ENCODE measurements at regions not wholly inside any gene's neighbourhood (a gene's known extent, or its start where the extent isn't known, plus 50 kb on each side); places are given as distances from the start of the nearest gene placed in this dataset.

DNA sequence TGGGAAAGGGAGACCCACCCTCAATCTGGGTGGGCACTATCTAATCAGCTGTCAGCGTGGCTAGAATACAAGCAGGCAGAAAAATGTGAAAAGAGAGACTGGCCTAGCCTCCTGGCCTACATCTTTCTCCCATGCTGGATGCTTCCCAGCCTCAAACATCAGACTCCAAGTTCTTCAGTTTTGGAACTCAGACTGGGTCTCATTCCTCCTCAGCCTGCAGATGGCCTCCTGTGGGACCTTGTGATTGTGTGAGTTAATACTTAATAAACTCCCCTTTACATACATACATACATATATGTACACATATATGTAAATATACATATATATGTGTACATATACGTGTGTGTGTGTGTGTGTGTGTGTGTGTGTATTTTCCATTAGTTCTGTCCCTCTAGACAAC lies 207.1 kb downstream of the BRINP2 start:
- Histone ChIP-seq H4K20me1 (ENCODE audit: insufficient read depth, low read length, poor library complexity, severe bottlenecking) (no peaks in the 10 kb centered on the region), H3K79me2 (ENCODE audit: insufficient read depth, low read length) (no peaks in the 10 kb centered on the region), H3K9me3 (ENCODE audit: insufficient read depth, low read depth, low read length) (no peaks in the 10 kb centered on the region), H3K36me3 (ENCODE audit: insufficient read depth, low read length) (no peaks in the 10 kb centered on the region), H3K9me2 (replicated peaks; ENCODE audit: low read depth, low read length) (no peaks in the 10 kb centered on the region), H3K4me2 (ENCODE audit: low read depth, low read length, poor library complexity, severe bottlenecking) (no peak overlapping the region), H2AFZ (ENCODE audit: low read length) (no peak overlapping the region), H3K4me3 (ENCODE audit: low read length, poor library complexity, severe bottlenecking) (no peak overlapping the region), H3F3A (ENCODE audit: low read depth) (no peaks in the 10 kb centered on the region), H3K27me3 (ENCODE audit: insufficient read depth, low read length, poor library complexity, severe bottlenecking) (no peaks in the 10 kb centered on the region), H3K4me1 (ENCODE audit: insufficient read depth, low read length, poor library complexity, severe bottlenecking) (no peaks in the 10 kb centered on the region), H3K9ac (ENCODE audit: low read depth, low read length, poor library complexity, severe bottlenecking) (no peak overlapping the region)
- no peak for TF ChIP-seq CTCF (conservative IDR thresholded peaks at IDR 0.05; ENCODE audit: low read length)
- TF ChIP-seq EZH2phosphoT487 (IDR thresholded peaks at IDR 0.05; ENCODE audit: borderline replicate concordance) = no peak

DNA sequence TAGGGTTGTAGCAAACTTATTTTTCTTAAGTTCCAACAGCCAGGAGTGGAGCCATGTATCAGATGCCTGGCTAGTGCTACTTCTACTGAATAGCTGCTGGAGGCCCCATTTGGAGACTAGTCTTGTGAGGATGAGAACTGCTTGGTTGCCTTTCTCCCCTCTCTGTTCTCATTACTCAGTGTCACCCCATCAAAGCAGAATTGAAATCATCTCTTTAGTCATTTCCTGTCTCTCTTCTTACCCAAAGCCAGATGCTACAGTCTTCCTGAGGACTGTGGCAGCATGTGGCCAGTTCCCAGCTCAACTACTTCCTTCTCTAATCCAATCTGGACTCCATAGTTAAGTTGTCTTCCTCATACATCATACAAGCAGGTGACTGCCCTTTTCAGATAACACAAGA lies 197.5 kb downstream of the BRINP2 start:
- Histone ChIP-seq H3K79me2 (ENCODE audit: insufficient read depth, low read length) (no peaks in the 10 kb centered on the region), H3K9me3 (ENCODE audit: insufficient read depth, low read depth, low read length) (no peaks in the 10 kb centered on the region), H2AFZ (ENCODE audit: low read length) (no peak overlapping the region), H3K27me3 (ENCODE audit: insufficient read depth, low read length, poor library complexity, severe bottlenecking) (no peaks in the 10 kb centered on the region), H3F3A (ENCODE audit: low read depth) (no peaks in the 10 kb centered on the region), H3K4me3 (ENCODE audit: low read length, poor library complexity, severe bottlenecking) (no peak overlapping the region), H3K4me2 (ENCODE audit: low read depth, low read length, poor library complexity, severe bottlenecking) (no peak overlapping the region), H3K9ac (ENCODE audit: low read depth, low read length, poor library complexity, severe bottlenecking) (no peak overlapping the region), H3K4me1 (ENCODE audit: insufficient read depth, low read length, poor library complexity, severe bottlenecking) (no peaks in the 10 kb centered on the region), H4K20me1 (ENCODE audit: insufficient read depth, low read length, poor library complexity, severe bottlenecking) (no peaks in the 10 kb centered on the region), H3K36me3 (ENCODE audit: insufficient read depth, low read length) (no peaks in the 10 kb centered on the region), H3K9me2 (replicated peaks; ENCODE audit: low read depth, low read length) (no peaks in the 10 kb centered on the region)
- TF ChIP-seq CTCF (conservative IDR thresholded peaks at IDR 0.05; ENCODE audit: low read length) (no peak), EZH2phosphoT487 (IDR thresholded peaks at IDR 0.05; ENCODE audit: borderline replicate concordance) (no peak)

GRCh38 chr1:177366091-177366490 lies 195.3 kb downstream of the BRINP2 start:
- H3K79me2 ChIP-seq (ENCODE audit: insufficient read depth, low read length) = no peaks in the 10 kb centered on the region
- no peak overlapping the region for H3K4me2 ChIP-seq (ENCODE audit: low read depth, low read length, poor library complexity, severe bottlenecking)
- no peak overlapping the region for H2AFZ ChIP-seq (ENCODE audit: low read length)
- no peak overlapping the region for H3K4me3 ChIP-seq (ENCODE audit: low read length, poor library complexity, severe bottlenecking)
- H3K4me1 ChIP-seq (ENCODE audit: insufficient read depth, low read length, poor library complexity, severe bottlenecking) = no peaks in the 10 kb centered on the region
- TF ChIP-seq EZH2phosphoT487 (IDR thresholded peaks at IDR 0.05; ENCODE audit: borderline replicate concordance) (no peak), CTCF (conservative IDR thresholded peaks at IDR 0.05; ENCODE audit: low read length) (no peak)
- H3K36me3 ChIP-seq (ENCODE audit: insufficient read depth, low read length) = no peaks in the 10 kb centered on the region
- no peak overlapping the region for H3K9ac ChIP-seq (ENCODE audit: low read depth, low read length, poor library complexity, severe bottlenecking)
- H3K9me3 ChIP-seq (ENCODE audit: insufficient read depth, low read depth, low read length) = no peaks in the 10 kb centered on the region
- no peaks in the 10 kb centered on the region for H3K27me3 ChIP-seq (ENCODE audit: insufficient read depth, low read length, poor library complexity, severe bottlenecking)
- H3K9me2 ChIP-seq (replicated peaks; ENCODE audit: low read depth, low read length) = no peaks in the 10 kb centered on the region
- no peaks in the 10 kb centered on the region for H3F3A ChIP-seq (ENCODE audit: low read depth)
- no peaks in the 10 kb centered on the region for H4K20me1 ChIP-seq (ENCODE audit: insufficient read depth, low read length, poor library complexity, severe bottlenecking)
